ENCODE measurements at regions not wholly inside any gene's neighbourhood (a gene's known extent, or its start where the extent isn't known, plus 50 kb on each side); places are given as distances from the start of the nearest gene placed in this dataset.
A peak's percentile ranks its signal among the peaks of the same experiment; 100 is the strongest.

- TF ChIP-seq CTCF (conservative IDR thresholded peaks at IDR 0.05; ENCODE audit: low read length) (peak; percentile 51), EZH2phosphoT487 (IDR thresholded peaks at IDR 0.05; ENCODE audit: borderline replicate concordance, low read depth, low read length) (no peak)
Measured at GRCh38 chr4:154024097-154024694, 235.3 kb upstream of the SFRP2 start.

Data from OCI-LY7 (cell line).